ENCODE measurements at regions not wholly inside any gene's neighbourhood (a gene's known extent, or its start where the extent isn't known, plus 50 kb on each side); places are given as distances from the start of the nearest gene placed in this dataset.
"Not testable (repeated sequence)": the region's sequence is repeated elsewhere in the genome, so short reads cannot be mapped to it uniquely, and the experiment has no call there.

DNA sequence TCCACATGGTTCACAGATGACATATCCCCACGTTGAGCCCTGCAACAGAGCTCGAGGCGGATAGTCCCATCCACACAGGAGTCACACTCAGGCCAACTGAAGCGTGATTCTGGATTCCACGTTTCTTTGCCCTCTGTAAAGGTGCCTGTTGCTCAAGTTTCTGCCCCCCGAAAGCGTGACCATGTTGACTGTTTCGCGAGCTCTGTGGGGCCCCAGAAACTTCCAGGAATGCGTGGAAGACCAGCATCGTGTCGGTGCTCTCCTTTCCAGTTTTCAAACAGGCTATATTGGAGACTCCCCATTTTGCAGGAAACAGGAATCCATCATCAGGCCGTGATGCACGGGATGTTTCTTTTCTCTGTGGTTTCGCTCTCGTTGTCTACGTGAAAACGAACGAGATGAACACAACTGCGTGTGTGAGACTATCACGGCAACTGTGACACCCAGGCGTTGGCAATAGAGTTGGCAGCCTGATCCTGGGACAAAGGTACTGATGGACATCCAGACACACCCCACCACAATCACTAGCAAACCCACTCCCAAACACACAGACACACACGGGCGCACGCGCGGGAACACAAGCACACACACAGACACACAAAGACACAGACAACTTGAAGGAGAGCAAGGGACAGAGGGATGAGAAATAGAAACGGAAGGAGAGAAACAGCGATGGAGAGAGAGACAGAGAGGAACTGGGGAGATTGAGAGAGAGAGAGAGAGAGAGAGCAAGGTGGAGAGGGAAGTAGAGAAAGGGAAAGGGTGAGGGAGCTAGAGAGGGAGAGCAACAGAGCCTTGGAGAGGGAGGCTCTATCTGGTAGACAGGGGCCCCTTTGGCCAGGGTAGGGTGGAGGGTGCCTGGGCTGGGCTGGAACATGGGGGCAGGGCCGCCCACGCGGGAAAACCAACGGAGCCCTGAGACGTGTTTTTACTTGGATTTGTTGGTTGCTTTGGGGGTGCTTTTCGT is 1609.3 kb downstream of the SPATA31A7 start:
- DNase-seq (ENCODE audit: low spot score), result not testable (repeated sequence)

DNA sequence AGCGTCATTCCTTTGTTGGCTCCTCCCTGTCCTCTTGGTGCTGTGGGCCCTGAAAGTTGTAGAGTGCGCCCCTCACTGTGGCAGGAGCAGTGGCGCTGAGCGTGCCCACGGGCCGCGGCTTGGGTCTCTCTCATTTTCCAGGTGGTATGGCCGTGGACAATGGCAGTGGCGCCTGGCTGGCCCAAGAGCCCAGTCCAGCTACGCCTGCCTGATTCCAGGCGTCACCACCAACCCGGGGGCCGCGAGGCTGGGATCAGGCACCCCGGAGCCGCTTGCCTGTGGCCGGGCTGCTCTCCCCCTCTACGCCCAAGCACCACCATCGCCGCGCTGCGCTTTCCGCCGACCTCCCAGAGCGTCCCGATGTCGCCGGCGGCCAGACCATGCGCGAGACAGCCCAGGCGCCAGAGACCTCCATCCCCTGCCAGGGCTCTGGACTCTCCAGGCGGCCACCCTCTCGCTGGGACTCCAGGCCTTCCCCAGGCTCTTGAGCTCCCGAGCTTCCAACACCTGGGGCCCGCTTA is 1610.1 kb downstream of the SPATA31A7 start:
- not testable (repeated sequence) for DNase-seq (ENCODE audit: low spot score)

DNA sequence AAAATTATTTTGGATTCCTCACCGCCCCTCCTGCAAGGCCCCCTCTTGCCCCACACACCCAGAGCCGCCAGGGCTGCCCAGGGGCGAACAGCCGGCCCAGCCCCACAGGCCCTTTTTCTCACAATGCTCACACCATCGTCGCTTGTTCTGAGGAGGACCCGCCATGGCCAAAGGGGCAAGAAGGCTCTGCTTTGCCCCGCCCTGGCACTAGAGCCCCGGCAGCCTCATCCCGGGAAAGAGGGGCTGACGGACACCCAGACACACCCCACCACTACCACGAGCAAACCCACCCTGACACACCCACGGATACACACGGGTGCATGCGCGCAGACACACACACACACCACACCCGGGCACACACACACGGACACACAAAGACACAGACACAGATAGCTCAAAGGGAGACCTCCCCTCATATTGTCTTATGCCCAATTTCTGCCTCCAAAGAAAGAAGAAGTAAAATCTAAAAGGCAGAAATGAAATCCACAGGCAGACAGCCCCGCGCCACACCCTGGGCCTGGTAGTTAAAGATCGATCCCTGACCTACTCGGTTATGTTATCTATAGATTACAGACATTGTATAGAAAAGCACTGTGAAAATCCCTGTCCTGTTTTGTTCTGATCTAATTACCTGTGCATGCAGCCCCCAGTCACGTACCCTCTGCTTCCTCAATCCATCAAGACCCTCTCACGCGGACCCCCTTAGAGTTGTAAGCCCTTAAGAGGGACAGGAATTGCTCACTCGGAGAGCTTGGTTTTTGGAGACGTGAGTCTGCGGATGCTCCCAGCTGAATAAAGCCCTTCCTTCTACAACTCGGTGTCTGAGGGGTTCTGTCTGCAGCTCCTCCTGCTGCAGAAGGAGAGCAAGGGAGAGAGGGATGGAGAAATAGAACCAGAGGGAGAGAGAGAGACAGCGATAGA is 1610.9 kb downstream of the SPATA31A7 start:
- DNase-seq (ENCODE audit: low spot score), result peak; percentile 10

DNA sequence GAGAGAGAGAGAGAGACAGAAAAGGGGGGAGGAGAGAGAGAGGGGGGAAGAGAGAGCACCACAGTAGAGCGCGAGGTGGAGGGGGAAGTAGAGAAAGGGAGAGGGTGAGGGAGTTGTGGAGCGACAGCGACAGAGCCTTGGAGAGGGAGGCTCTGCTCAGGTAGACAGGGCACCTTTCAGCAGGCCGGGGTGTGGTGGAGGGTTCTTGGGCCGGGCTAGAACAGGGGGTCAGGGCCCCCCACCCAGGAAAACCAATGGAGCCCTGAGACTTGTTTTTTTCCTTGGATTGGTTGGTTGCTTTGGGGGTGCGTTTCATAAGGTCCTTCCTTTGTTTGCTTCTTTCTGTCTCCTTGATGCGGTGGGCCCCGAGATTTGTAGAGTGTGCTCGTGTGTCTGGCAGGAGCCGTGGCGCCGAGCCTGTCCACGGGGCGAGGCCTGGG is 1611.6 kb downstream of the SPATA31A7 start:
- DNase-seq (ENCODE audit: low spot score), result not testable (repeated sequence)

DNA sequence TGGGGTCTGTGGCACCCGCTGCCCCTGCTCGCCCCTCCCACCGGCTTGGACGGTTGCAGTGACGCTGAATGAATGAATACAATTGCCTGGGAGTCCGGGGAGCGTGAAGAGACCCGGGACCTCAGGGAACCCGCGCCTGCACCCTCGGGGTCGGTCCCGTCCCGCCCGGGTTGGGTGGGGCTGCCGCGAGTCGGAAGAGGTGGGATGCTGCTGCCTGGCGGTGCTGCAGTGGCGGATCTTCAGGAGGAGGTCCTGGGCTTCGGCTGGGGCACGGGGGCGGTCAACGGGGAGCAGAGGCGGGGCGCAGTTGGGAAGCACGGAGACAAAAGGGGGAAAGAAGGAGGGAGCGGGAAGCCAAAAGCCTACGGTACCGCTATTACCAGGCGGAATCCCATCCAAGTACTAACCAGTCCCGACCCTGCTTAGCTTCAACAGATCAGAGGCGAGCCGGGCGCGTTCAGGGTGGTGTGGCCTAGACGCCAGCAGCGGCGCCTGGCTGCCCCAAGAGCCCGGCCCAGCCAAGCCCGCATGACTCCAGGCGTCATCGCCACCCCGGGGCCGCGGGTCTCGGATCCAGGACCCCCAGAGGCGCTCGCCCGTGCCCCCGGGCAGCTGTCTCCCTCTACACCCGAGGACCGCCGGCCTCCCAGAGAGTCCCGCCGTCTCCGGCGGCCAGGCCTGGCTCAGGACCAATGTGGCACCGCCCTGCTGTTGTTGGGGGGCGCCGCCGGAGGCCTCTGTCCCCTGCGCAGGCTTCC is 1612.3 kb downstream of the SPATA31A7 start:
- DNase-seq (ENCODE audit: low spot score), result peak; percentile 16

DNA sequence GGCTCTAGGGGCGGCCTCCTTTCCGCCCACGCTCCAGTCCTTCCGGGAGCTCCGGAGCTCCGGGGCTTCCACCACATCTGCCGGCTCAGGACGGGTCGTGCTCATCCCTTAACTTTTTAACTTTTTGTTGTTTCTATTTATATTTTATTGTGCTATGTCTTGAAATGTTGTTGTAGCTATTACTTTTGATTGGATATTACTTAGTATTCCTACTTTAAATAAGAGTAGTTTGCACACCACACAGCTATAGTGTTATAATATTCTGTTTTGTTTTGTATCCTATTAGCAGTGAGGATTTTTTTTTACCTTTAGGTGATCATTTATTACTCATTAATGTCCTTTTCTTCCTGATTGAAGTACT is 1612.9 kb downstream of the SPATA31A7 start:
- not testable (repeated sequence) for DNase-seq (ENCODE audit: low spot score)

DNA sequence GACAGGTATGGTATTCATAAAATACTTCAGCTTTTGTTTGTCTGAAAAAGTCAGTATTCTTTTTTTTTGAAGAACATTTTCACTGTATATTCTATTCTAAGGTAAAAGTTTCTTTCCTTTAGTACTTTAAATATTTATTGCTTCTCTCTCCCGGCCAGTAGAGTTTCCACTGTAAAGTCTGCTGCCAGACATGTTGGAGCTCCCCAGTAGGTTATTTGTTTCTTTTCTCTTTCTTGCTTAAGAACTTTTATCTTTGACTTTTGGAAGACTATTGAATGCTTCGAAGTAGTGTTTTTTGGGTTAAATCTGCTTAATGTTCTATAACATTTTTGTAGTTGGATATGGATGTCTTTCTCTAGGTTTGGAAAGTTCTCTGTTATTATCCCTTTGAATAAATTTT is 1613.3 kb downstream of the SPATA31A7 start:
- DNase-seq (ENCODE audit: low spot score), result peak; percentile 11

DNA sequence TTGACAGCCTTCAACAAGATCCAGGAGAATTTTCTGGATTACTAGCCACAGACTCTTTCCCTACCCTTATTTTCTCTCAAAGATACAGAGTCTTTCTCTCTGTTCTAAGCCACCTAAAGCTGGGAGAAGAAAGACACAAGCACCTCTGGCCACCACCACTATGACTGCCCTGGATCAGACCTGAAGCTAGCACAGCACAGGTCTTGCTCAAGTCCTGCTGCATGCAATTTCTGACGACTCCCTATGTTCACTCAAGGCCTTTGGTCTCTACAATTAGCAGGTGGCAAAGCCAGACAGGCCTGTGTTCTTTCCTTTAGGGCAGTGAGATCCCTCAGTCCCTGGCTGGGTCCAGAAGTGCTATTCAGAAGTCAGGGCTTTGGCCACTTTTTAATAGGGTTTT is 1614.5 kb downstream of the SPATA31A7 start:
- not testable (repeated sequence) for DNase-seq (ENCODE audit: low spot score)

DNA sequence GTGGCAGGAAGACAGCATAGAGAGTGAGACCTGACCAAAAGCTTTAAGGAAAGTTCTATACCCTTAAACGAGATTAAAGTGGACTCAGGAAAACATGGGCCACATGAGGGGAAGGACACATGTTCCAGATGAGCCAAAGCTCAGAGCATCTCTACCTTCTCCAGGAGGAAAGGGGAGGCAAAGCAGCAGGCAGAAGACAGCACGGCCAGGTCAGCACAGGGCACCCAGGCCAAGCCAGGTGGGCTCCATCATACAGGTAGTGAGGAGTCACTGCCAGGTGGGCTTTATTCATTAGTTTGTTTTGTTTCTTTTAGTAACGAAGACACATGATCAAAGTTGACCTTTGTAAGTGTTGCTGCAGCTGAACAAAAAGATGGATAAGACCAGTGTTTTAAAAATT is 1617.6 kb downstream of the SPATA31A7 start:
- DNase-seq (ENCODE audit: low spot score), result not testable (repeated sequence)

DNA sequence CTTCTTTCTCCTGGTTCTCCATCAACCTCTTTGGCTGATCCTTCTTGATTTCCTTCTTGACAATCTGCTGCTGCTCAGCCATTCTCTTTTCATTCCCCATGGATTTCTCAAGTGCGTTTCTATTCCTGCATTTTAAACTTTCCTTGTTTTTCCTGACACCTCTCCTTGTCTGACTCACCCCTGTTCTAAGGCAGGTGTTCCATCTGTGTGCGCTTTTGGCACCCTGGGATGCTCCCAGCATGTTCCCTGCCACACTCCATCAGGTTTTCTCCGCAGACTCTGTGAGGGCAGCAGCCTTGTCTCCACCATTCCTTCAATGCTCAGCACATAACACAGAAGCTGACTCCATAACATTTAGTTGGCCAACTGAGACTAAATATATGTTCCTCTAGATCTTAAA is 1618.2 kb downstream of the SPATA31A7 start:
- not testable (repeated sequence) for DNase-seq (ENCODE audit: low spot score)

DNA sequence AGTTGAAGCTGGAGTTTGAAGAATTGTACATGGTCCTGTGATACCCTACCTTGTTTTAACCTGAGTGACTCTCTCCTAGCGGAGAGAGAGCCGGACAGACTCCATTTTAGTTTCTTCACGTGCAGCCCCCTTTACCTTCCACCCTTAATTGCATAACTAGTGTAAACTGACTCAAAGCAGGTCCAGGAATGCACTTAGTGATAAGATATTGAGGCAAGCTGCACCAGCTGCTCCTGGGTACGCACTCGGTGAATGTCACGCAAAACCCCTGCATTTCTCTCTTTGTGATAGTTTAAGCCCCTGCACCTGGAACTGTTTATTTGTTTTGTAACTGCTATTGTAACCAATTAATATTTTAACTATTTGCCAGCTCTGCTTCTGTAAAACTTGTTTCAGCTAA is 1620.5 kb downstream of the SPATA31A7 start:
- not testable (repeated sequence) for DNase-seq (ENCODE audit: low spot score)

DNA sequence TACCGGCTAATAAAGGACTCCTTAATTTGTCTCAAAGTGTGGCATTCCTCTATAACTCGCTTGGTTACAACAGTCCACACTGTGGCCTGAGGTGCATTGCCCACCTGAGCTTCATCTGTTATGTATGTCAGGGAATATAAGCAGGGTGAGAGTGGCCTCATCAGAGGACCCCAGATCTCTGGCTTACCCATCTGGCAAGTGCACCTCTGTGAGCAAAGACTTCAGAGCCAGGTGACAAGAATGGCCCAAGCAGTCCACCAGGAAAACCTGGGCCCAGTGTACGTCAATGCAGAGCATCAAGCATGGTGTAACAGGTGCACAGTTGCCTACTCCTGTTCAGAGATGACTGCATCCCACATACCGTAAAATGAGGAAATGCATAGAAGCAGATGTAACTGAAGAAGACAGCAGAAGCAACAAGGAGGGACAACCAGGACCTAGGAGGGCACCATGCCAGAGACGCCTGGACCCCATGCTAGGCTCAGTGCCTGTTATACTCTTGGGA is 1621.0 kb downstream of the SPATA31A7 start:
- DNase-seq (ENCODE audit: low spot score), result not testable (repeated sequence)

DNA sequence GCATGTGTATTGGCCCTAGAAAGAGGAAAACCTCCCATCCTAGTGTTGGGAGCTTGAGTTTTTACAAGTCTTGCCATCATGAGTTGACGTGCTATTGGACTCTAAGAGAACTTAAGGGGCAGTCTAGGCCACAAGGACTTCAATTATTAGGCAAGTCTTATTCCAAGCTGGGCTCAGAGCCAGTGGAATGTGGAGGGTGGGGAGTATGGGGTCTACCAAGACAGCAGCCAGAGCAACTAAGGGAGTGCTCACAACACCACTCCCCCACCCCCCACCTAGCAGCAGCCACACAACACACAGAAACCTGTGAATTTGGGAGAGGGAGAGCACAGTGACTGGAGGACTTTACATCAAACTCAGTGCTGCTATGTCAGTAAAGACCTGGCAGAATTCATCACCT is 1625.6 kb downstream of the SPATA31A7 start:
- not testable (repeated sequence) for DNase-seq (ENCODE audit: low spot score)

DNA sequence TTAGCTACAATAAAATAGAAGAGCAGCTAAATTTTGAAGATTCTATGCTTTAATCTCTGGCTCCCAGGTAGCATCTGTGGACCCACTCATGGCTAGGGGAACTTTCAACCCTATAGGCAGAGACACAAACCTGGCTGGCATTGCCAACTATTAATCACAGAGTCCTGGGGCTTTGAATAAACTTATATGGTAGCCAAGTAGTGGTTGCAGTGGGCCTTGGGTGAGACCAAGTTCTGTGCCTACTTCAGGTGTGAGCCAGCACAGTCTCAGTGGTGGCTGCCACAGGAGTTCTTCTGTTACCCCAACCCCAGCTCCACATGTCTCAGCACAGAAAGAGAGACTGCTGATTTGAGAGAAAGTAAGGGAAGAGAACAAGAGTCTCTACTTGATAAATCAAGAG is 1626.5 kb downstream of the SPATA31A7 start:
- not testable (repeated sequence) for DNase-seq (ENCODE audit: low spot score)

DNA sequence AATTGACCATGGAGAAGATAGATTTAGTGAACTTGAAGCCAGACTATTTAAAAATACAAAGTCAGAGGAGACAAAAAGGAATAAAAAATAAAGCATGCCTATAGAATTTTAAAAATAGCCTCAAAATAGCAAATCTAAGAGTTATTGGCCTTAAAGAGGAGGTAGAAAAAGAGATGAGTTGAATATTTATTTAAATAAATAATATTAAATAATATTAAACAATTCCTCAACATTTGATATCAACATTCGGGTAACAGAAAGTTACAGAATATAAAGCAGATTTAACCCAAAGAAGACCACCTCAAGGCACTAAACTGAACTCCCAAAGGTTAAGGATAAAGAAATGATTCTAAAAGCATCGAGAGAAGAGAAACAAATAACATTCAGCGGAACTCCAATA is 1627.4 kb downstream of the SPATA31A7 start:
- DNase-seq (ENCODE audit: low spot score), result not testable (repeated sequence)

DNA sequence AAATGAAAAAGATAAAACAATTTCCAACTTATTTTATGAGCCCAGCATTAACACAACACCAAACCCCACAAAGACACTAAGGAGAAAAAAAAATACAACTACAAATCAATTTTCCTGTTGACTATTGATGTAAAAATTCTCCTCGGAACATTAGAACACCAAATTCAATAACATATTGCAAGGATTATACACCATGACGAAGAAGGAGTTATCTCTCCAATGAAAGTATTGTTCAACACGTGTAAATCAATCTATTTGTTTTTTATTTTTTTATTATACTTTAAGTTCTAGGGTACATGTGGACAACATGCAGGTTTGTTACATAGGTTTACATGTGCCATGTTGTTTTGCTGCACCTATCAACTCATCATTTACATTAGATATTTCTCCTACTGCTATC is 1632.3 kb downstream of the SPATA31A7 start:
- DNase-seq (ENCODE audit: low spot score), result not testable (repeated sequence)

DNA sequence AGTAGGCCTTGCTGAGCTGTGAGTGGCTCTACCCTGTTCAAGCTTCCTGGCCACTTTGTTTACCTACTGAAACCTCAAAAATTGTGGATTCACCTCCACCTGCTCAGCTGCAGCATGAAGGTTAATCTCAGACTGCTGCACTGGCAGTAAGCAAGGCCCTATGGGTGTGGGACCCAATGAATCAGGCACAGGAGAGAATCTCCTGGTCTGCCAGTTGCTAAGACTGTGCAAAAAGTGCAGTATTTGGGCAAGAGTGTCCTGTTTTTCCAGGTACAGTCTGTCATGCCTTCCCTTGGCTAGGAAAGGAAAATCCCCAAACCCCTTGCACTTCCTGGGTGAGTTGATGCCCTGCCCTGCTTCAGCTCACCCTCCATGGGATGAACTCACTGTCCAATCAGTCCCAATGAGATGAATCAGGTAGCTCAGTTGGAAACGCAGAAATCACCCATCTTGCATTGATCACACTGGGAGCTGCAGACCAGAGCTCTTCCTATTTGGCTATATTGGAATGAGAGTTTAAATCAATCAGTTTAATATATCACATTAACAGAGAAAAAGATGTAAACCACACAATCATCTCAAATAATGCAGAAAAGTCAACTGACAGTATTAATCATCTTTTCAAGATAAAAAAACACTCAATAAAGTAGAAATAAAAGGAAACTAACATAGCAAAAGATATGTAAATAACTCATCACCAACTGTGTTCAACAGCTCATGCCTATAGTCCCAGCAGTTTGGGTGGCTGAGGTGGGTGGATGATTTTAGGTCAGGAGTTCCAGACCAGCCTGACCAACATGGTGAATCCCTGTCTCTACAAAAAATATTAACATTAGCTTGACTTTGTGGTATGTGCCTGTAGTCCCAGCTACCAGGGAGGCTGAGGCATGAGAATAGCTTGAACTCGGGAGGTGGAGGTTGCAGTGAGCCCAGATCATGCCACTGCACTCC is 1638.4 kb downstream of the SPATA31A7 start:
- DNase-seq (ENCODE audit: low spot score), result not testable (repeated sequence)

DNA sequence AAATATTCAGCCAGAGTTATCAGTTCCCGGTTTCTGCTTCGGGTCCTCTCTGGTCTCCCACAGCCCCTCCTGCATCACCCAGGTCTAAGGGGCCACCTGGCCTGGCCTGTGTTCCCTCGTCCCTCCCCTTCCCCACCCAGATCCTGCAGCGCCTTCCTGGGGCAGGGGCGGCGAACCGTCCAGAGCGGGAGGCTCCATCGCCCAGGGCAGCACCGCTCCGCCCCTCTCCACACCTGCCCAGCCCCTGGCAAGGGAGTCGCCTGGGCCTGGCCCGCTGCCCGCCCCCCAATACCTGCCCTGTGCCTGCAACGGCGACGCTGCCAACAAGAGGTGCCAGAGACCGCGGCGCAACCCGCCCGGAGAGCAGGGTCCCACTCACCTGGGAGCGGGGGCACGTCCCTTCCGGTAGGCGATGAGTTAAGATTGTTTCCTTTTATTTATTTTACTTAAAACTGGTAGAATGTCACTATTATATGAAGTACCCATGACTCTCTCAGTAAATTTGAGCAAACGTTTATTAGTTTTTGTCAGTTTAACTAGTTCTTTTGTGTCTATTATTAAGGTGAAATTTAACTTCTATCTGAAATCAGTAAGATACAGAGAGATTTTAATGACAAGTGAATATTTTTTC is 1641.1 kb downstream of the SPATA31A7 start:
- DNase-seq (ENCODE audit: low spot score), result not testable (repeated sequence)

DNA sequence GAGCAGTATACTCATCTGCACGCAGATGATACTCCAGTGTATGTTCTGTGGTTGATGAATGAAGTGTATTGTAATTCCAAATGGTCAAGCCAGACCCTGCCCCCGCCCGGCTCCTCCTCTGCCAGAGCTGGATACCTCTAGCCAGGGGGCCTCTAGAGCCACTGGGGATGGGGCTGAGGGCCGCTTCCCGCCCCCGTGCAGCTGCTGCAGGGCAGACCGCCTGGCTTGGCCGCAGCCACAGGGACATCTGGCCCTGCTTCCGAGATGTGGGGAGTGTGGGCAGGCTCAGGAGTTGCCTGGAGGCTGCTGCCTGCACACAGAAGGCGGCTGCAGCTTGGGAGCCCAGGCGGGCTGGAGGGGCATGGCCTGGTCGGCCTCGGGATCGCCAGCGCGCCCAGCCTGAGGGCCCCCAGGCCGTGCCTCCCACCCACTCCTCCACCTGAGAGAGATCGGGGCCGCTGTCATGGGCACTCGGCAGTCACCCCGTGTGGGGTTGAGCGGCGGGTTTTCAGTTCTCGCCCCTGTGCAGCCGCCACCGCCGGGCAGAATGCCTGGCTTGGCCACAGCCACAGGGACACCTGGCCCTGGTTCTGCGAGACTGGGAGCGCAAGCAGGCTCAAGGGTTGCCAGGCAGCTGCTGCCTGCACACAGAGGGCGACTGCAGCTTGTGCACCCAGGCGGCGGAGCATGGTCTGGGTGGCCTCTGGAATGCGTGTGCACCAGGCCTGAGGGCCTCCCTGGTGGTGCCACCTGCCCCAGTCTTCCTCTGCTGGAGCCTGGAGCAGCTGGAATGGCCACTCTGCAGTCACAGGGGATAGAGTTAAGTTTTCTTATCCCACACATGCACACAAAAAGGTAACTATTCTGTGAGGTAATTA is 1643.7 kb downstream of the SPATA31A7 start:
- DNase-seq (ENCODE audit: low spot score), result not testable (repeated sequence)

Measured in hematopoietic multipotent progenitor cell treated with erythropoietin and hydrocortisone succinate and interleukin-3 and kit ligand, for 17 days (in vitro differentiated cells).